Adipocyte (in vitro differentiated cells): ENCODE measurements at regions not wholly inside any gene's neighbourhood (a gene's known extent, or its start where the extent isn't known, plus 50 kb on each side); places are given as distances from the start of the nearest gene placed in this dataset.
"Not testable (repeated sequence)": the region's sequence is repeated elsewhere in the genome, so short reads cannot be mapped to it uniquely, and the experiment has no call there.

ENCODE experiments used
- DNase-seq: peaks from one replicate; pipeline ENCODE4 v3.0.0-alpha.2; 2015; ENCODE audit warnings: low read depth
- H3K27me3 ChIP-seq: replicated peaks from 2 replicates; pipeline ENCODE4 v1.7.0; 2013; ENCODE audit warnings: mild to moderate bottlenecking, low read length, moderate library complexity; ENCODE audit not compliant: control insufficient read depth, insufficient read depth
- H3K36me3 ChIP-seq: 2 replicates; pipeline ENCODE4 v1.7.0; 2013; ENCODE audit warnings: low read length, mild to moderate bottlenecking, moderate library complexity; ENCODE audit not compliant: control insufficient read depth, insufficient read depth, severe bottlenecking
- H3K4me1 ChIP-seq: 2 replicates; pipeline ENCODE4 v1.7.0; 2013; ENCODE audit warnings: mild to moderate bottlenecking, low read length, moderate library complexity; ENCODE audit not compliant: control insufficient read depth, insufficient read depth
- H3K4me3 ChIP-seq: 2 replicates; pipeline ENCODE4 v1.7.0; 2013; ENCODE audit warnings: mild to moderate bottlenecking, low read length, moderate library complexity
- H3K9ac ChIP-seq: 2 replicates; pipeline ENCODE4 v1.7.0; 2013; ENCODE audit warnings: mild to moderate bottlenecking, low read length, moderate library complexity
- H3K9me3 ChIP-seq: 2 replicates; pipeline ENCODE4 v1.7.0; 2013; ENCODE audit warnings: mild to moderate bottlenecking, low read length, moderate library complexity; ENCODE audit not compliant: control insufficient read depth

DNA sequence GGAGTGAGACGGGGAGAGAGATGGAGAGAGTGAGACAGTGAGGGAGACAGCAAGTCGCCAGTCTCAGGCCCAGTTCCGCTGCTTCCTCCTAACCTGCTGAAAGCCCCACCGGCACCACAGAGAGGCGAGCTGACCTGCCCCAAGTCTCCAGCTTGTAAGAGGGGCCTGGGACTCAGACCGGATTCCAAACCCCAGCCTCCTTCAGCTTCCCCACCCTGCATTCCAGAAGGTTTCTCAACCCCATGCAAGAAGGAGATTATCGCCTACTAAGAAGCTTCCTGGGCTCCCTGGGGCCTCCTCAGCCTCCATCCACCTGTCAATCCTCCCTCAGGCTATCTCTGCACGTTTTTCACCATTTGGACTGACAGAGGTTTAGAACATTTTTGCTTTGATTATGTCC, 173.1 kb upstream of the RAB6C start:
- Histone ChIP-seq H3K9ac (no peak overlapping the region), H3K4me1 (peaks cover 3% of the 10 kb centered on the region), H3K27me3 (no peaks in the 10 kb centered on the region), H3K36me3 (no peaks in the 10 kb centered on the region), H3K9me3 (no peaks in the 10 kb centered on the region), H3K4me3 (no peak overlapping the region)
- DNase-seq, result no peak

- no peak for DNase-seq
Measured at GRCh38 chr2:129806990-129807389, 172.5 kb upstream of the RAB6C start.

GRCh38 chr2:129807642-129808338, 171.7 kb upstream of the RAB6C start:
- not testable (repeated sequence) for H3K9me3 ChIP-seq, H3K4me1 ChIP-seq, H3K4me3 ChIP-seq, H3K36me3 ChIP-seq, H3K9ac ChIP-seq, H3K27me3 ChIP-seq, DNase-seq

More at GRCh38 chr2:129806990-129807389, 172.5 kb upstream of the RAB6C start:
- Histone ChIP-seq H3K9me3 (no peaks in the 10 kb centered on the region), H3K9ac (no peak overlapping the region), H3K4me1 (peaks cover under 1% of the 10 kb centered on the region), H3K27me3 (no peaks in the 10 kb centered on the region), H3K36me3 (no peaks in the 10 kb centered on the region), H3K4me3 (no peak overlapping the region)

- Histone ChIP-seq H3K27me3 (no peaks in the 10 kb centered on the region), H3K36me3 (no peaks in the 10 kb centered on the region), H3K9me3 (peaks cover 6% of the 10 kb centered on the region), H3K9ac (no peak overlapping the region), H3K4me1 (no peaks in the 10 kb centered on the region), H3K4me3 (no peak overlapping the region)
- DNase-seq, result no peak
Measured at GRCh38 chr2:129810521-129810920, 168.9 kb upstream of the RAB6C start.

DNA sequence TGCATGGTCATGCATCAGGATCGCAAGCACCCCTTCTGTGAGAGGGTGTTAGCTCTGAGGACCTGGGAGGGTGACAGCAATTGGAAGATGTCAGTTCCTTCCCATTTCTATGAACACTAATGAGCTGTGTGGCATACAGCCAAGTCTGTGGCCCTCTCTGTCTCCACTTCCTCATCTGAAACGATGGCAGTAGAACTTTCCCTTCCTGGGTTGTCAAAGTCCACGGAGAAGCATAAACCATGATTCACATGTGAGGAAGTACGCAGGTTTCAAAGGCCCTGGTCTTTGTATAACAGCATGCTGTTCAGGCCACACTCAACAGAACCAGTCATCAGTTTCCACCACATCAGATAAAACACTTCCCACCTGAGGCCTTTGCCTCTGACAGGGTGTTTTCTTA, 167.4 kb upstream of the RAB6C start:
- DNase-seq, result no peak
- Histone ChIP-seq H3K4me1 (no peaks in the 10 kb centered on the region), H3K9ac (no peak overlapping the region)

GRCh38 chr2:129812654-129813053, 166.8 kb upstream of the RAB6C start:
- H3K4me1 ChIP-seq, result no peaks in the 10 kb centered on the region
- DNase-seq, result no peak
- H3K9me3 ChIP-seq, result peaks cover 14% of the 10 kb centered on the region
- no peaks in the 10 kb centered on the region for H3K27me3 ChIP-seq
- H3K36me3 ChIP-seq, result no peaks in the 10 kb centered on the region
- no peak overlapping the region for H3K4me3 ChIP-seq
- H3K9ac ChIP-seq, result no peak overlapping the region

More for the DNA sequence above, 167.4 kb upstream of the RAB6C start:
- Histone ChIP-seq H3K9me3 (peaks cover 14% of the 10 kb centered on the region), H3K36me3 (no peaks in the 10 kb centered on the region), H3K27me3 (no peaks in the 10 kb centered on the region), H3K4me3 (no peak overlapping the region)

- no peaks in the 10 kb centered on the region for H3K27me3 ChIP-seq
- no peak overlapping the region for H3K9ac ChIP-seq
- H3K36me3 ChIP-seq, result no peaks in the 10 kb centered on the region
- H3K9me3 ChIP-seq, result peaks cover 14% of the 10 kb centered on the region
- no peaks in the 10 kb centered on the region for H3K4me1 ChIP-seq
- no peak for DNase-seq
- H3K4me3 ChIP-seq, result no peak overlapping the region
Measured at GRCh38 chr2:129813404-129813803, 166.1 kb upstream of the RAB6C start.

DNA sequence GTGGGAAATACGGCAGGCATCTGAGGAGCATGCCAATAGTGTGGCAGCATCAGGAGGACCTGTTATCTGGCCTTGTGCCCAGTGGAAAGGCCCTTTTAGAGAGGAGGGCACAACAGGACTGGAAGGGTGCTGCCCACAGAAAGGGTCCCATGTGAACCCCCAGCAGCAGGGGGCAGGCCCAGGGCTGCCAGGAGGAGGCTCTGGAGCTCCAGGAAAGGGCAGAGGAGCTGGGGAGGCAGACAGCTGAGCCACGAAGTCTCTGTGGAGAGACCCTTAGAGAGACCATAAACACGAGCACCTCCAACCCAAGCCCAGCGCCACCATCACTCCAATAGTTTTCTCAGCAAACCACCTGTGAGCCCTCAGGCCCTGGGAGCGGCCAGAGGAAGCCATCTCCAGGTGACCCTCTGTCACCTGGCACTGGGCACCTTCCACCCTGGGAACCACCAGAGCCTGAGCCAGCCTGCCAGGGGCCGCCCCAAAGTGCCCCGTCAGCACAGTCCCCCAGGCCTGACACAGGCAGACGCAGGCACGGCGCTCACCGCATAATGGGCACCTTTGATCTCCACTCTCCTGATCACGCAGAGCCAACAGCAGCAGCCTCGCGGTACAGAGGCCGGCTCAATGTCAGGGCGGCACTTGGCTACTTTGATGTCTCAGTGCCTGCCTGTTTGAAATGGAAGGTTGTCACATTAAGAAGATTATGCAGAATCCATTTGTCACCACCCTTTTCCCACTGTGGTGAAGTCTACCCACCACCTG, 162.5 kb upstream of the RAB6C start:
- DNase-seq, result no peak
- no peaks in the 10 kb centered on the region for H3K36me3 ChIP-seq
- H3K9ac ChIP-seq, result no peak overlapping the region
- no peaks in the 10 kb centered on the region for H3K27me3 ChIP-seq
- no peaks in the 10 kb centered on the region for H3K4me1 ChIP-seq
- no peak overlapping the region for H3K4me3 ChIP-seq
- H3K9me3 ChIP-seq, result peaks cover 14% of the 10 kb centered on the region

GRCh38 chr2:129819855-129820254, 159.6 kb upstream of the RAB6C start:
- DNase-seq, result no peak
- H3K9ac ChIP-seq, result no peak overlapping the region
- H3K9me3 ChIP-seq, result peaks cover 14% of the 10 kb centered on the region
- no peak overlapping the region for H3K4me3 ChIP-seq
- H3K27me3 ChIP-seq, result no peaks in the 10 kb centered on the region
- no peaks in the 10 kb centered on the region for H3K4me1 ChIP-seq
- no peaks in the 10 kb centered on the region for H3K36me3 ChIP-seq

GRCh38 chr2:129820908-129821307, 158.6 kb upstream of the RAB6C start:
- Histone ChIP-seq H3K36me3 (no peaks in the 10 kb centered on the region), H3K4me1 (no peaks in the 10 kb centered on the region), H3K27me3 (no peaks in the 10 kb centered on the region), H3K9me3 (peaks cover 4% of the 10 kb centered on the region), H3K4me3 (no peak overlapping the region), H3K9ac (no peak overlapping the region)
- DNase-seq, result no peak

GRCh38 chr2:129821445-129821844, 158.0 kb upstream of the RAB6C start:
- no peaks in the 10 kb centered on the region for H3K27me3 ChIP-seq
- DNase-seq, result no peak
- no peaks in the 10 kb centered on the region for H3K4me1 ChIP-seq
- H3K9me3 ChIP-seq, result no peaks in the 10 kb centered on the region
- H3K36me3 ChIP-seq, result no peaks in the 10 kb centered on the region
- no peak overlapping the region for H3K9ac ChIP-seq
- no peak overlapping the region for H3K4me3 ChIP-seq
